ENCODE measurements at regions not wholly inside any gene's neighbourhood (a gene's known extent, or its start where the extent isn't known, plus 50 kb on each side); places are given as distances from the start of the nearest gene placed in this dataset.

DNA sequence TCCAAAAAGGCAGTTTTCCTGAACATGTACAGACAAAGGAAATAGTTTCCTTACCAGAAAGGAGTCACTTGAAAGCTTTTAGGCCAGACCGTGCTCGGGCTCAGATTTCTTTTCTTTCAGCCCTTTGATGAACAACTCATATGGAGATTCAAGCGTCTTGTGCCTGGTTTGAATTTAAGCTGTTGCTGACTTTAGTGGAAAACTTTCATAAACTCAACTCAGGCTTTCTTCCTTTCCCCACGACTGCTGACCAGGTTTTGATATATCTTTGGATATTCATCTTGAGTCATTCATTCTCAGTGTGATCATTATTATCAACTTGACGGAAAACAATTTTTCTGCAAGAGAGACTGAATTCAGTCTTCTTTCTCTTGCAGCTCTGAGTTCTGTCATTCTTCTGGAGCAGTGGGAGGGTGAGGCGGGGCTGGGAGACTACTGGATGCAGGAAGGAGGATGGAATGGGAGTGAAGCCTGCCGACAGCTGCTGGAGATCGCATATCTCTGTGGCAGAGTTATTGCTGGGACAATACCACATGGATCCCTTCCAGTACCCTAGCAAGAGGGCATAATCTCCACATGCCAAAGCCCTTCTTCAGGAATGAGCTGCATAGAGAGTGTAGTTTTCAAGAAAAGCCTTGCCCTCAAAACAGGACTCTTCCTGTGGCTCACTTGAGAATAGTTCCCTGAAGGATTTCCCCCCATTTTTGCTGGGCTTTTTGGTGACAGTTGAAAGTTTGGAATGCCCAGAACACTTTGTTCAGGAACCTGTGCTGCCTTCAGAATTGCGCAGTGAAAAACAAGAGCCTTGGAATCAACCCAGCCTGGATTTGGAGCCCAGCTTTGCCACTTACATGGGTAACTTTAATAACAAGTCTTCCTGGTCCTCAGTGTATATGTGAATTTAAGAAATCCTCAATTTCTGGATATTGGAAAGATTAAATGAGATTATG is 364.4 kb downstream of the ZNF521 start:
- TF ChIP-seq, protein P1, sequence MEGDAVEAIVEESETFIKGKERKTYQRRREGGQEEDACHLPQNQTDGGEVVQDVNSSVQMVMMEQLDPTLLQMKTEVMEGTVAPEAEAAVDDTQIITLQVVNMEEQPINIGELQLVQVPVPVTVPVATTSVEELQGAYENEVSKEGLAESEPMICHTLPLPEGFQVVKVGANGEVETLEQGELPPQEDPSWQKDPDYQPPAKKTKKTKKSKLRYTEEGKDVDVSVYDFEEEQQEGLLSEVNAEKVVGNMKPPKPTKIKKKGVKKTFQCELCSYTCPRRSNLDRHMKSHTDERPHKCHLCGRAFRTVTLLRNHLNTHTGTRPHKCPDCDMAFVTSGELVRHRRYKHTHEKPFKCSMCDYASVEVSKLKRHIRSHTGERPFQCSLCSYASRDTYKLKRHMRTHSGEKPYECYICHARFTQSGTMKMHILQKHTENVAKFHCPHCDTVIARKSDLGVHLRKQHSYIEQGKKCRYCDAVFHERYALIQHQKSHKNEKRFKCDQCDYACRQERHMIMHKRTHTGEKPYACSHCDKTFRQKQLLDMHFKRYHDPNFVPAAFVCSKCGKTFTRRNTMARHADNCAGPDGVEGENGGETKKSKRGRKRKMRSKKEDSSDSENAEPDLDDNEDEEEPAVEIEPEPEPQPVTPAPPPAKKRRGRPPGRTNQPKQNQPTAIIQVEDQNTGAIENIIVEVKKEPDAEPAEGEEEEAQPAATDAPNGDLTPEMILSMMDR (IDR thresholded peaks at IDR 0.05) = no peak

DNA sequence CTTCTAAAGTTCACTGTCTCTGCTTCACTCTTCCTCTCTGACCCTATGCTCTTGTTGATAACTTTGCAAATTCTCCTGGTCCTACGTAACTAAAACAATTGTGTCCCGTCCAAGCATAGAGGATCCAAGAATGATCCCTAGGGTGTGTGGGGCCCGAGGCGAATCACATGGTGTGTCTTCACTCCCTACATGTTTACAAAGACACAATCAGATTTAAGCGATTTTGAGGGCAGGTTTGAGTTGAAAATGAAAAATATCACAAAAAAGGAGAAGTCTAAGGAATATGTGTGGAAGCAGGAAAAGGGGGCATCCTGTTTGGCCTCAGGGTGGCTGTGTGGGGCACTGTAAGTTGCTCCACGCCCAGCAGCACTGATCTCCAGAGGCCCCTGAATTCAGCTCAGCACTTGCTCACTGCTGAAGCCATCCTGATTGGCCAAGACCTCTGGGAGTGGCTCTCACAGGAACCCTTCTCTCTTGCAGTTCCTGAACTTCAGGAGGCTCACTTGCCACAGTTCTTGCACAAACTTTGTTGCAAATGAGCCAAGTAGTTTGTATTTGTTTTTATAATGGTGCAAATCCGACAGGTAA is 363.6 kb downstream of the ZNF521 start:
- TF ChIP-seq, protein P1 (IDR thresholded peaks at IDR 0.05) = no peak

DNA sequence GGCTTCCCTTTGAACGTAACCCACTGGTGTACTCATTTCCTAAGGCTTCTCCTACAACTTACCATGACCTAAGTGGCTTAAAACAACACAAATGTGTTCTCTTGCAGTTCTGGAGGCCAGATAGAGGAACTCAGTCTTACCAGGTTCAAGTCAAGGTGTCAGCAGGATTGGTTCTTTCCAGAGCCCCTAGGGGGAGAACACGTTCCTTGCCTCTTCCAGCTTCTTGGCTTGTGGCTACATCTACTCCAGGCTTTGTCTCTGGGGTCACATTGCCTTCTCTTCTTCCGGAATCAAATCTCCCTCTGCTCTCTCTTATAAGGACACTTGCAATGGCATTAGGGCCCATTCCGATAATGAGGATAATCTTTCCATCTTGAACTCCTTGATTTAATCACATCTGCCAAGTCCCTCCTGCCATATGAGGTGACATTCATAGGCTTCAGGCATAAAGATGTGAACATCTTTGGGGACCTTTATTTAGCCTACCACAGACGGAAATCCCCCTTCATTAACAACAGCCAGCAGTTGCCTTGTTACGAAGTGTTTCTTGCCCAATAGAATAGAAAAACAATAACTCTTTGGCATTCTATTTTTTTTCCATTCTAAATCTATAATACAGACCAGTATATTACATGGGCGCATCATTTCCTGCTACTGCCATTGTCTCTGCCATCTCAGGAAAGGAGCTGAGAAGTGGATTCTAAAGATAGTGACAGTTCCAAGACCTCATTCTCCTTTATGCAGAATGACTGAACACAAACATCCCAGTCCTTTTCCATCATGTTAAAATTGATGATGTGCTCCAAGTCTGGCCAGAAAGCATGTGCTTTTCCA is 362.0 kb downstream of the ZNF521 start:
- TF ChIP-seq, protein P1 (IDR thresholded peaks at IDR 0.05) = no peak

DNA sequence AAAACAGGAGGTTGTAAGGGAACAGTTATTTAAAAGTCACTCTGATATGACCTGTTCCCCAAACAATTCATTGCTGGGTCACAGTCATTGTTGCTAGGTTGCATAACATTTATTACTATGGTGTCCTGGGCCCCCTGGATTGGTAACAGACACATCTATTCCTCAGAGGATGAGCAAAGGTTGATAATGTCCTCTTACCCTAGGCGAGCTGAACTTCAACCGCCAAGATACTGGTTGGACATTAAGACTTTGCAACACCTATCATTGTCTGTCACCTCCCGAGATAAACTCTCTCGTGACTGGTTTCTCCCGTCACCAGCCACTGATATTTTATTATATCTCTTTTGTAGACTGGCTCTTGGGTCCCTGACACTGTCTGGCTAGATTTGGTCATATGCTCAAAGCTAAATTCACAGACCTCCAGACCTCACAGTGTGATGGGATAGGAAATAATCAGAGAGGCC is 361.3 kb downstream of the ZNF521 start:
- TF ChIP-seq, protein P1 (IDR thresholded peaks at IDR 0.05) = no peak

DNA sequence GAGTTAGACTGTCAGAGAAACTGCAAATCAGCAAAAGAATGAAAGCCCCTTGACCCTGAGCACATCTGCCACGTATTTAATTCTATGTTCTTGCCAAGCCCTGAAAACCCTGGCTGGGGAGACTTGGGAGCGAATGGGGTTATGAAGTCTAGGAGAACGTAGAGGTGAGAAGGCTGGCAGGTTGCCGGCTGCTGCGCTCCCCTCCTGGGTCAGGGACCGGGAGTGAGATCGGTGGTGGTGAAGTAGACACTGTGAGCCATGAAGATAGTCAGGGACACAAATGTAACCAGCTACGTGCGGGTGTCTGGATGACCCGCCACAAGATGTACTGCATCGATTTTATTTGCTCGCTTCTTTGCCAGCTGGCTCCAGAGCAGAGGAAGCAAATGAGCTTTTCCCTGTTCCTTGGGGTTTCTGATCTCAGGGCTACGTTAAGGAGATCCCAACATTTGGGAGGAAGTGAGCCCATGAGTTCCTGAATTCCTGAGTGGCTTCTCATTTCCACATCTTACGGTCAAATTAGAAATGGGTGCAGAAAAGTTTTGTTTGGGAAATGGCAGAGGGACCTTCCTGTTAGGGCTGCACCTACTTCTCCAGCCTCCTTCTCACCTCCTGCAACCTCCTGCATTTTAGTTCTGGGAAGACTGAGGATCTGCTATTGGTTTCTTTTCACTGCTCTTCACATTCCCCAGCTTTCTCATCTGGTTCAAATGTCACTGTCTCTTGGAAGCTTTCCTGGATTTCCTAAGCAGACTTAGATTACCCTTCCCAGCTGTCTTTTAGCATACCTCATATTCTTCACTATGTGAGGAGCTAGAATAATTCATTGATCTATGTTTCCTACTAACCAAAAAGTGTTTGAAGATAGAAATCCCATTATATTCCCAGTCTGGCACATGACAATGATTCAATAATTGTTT is 360.6 kb downstream of the ZNF521 start:
- TF ChIP-seq, protein P1 (IDR thresholded peaks at IDR 0.05) = no peak

DNA sequence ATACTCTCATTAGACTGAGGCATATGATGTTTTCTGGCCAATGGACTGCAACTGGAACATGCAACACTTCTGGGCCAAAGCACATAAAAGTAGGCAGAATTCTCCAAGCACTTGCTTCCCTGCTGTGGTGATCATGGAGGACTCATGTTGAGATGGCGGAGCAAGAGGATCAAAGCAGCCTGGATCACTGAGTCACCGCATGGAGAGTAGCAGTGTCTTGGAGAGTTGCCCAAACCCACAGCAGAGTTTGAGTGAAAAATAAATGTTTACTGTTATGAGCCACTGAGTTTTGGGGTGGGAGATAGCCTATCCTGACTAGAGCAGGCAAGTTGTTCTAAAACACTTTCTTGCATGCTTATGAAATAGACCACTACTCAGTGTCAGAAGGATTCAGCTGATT is 359.5 kb downstream of the ZNF521 start:
- TF ChIP-seq, protein P1 (IDR thresholded peaks at IDR 0.05) = no peak

Measured in LNCAP (cell line).